KG1 (cell line): ENCODE measurements at regions not wholly inside any gene's neighbourhood (a gene's known extent, or its start where the extent isn't known, plus 50 kb on each side); places are given as distances from the start of the nearest gene placed in this dataset.
"Not testable (repeated sequence)": the region's sequence is repeated elsewhere in the genome, so short reads cannot be mapped to it uniquely, and the experiment has no call there.

Experiments used
- DNase-seq: peaks from one replicate; lab custom pipeline; 2025; lab: John Stamatoyannopoulos, UW

DNA sequence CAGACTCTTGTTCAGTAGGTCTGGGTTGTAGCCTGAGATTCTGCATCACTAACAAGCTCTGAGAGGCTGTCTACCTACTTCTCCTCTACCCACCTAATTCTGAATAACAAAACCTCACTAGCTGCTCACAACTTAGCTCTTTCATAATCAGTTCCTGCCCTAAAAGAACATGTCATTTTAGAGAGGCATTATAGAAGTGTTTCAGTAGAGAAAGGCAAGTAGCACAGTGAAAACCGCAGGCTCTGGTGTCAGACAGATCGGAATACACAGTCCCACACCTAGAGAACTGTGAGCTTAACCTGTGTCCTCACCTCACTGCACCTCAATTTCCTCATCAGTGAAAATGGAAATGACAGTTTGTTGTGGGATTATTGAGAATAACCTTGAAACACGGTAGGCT lies 1337.6 kb upstream of the TENM4 start:
- no peak for DNase-seq

DNA sequence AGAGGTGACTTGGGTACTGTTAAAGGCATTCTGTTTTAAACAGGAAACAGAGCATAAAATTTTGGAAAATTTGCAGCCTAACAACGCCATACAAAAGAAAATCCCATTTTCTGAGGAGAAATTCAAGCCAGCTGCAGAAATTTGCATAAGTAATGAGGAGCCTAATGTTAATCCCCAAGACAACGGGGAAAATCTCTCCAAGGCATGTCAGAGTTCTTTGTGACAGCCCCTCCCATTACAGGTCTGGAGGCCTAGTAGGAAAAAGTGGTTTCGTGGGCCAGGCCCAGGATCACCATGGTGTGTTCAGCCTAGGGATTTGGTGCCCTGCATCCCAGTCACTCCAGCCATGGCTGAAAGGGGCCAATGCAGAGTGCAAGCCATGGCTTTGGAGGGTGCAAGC lies 1333.1 kb upstream of the TENM4 start:
- DNase-seq = no peak

DNA sequence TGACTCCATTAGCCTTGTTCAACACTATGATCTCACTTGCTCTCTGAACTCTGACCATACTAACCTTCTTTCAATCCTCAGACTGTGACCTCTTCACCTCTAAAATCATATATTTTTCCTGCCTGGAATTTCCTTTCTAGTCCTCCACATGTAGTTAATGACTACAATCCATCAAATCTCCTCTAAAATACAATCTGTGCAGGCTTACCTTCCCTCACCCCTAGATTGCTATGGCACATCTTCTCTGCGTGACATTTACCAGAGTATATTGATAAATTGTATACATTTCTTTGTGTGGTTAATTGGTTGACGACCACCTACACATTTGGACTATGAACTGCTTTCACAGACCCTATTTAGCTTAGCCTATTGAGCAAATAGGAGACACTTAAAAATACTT lies 1330.2 kb upstream of the TENM4 start:
- DNase-seq = no peak

DNA sequence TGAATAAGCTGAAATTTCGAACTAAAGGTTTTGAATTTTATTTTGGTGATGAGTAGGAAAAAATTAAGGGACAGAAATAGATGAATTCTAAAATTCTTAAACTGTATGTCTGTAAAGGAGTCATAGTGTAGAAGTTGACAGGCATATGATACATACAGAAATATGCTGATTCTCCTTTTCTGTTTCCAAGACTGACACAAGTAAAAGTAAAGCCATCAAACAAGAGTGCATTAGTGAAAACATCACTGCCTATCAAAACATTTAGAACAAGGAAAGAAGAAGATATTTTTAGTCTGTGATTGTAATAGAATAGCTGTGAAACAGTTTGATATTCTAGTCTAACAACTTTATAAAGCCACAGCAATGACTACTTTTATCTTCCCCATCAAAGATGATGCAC lies 1318.0 kb upstream of the TENM4 start:
- DNase-seq = no peak

DNA sequence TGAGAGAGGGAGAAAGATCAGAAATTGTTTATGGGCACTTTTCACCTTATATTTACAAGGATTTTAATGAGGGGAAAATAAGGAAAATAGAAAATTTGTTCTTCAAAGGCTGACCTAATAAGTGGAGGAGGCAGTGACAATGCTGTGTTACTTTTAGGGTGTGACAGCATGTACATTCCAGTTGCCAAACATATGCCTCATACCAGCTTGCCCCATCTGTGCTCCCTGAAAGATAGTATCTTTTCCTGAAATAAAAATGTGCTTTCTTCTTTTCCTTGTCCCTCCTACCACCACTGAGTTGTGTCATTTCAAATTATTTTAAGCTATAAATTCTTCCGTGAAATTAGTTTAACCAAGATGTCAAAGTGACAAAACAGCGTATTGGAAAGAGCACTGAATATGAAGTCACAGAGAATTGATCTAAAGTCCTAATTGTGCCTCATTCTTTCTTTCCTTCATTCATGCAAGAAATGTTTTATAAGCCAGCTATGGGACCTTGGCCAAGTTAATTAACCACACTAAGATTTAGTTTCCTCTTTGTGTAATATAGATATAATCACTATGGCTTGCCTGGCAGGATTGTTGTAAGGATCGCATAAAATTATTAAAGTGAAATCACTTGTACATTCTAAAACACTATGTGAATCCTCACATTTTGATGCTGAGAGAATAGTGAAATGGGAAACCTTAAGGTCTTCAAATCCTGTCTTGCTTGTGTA lies 1307.5 kb upstream of the TENM4 start:
- DNase-seq = no peak

DNA sequence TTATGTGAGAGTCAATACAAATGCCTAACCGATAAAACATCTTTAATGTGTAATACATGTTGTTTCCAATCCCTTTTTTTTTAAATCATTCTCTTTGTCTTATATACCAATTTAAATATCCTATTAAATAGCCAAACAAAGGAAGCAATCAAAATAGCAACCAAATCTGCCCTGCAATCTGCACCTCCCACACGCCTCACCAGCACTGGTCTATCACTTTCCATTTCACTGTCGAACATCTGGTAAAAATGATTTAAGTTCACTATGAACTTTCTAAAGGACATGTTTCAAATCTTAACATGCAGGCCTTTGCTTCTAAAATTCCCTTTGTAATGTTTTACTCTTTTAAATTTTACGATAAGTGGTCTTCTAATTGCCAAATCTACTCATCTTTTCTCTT lies 1305.5 kb upstream of the TENM4 start:
- DNase-seq = no peak

DNA sequence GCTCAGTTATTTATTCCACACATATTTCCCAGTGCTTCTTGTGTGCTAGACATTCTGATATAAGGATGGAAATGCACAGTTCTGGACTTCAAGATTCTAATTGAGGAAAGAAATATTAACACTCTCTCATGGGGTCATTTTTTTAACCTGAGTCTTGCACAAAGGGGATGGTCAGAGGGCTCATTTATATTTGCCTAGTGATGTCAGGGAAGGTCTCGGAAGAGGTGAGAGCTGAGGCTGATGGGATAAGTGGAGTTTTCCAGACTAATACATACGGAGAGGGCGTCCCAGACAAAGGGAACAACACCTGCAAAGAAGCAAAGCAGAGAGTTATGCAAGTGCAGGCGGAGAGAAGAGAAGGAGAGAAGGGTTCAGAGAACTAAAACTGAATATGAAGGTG lies 1304.6 kb upstream of the TENM4 start:
- DNase-seq = no peak

DNA sequence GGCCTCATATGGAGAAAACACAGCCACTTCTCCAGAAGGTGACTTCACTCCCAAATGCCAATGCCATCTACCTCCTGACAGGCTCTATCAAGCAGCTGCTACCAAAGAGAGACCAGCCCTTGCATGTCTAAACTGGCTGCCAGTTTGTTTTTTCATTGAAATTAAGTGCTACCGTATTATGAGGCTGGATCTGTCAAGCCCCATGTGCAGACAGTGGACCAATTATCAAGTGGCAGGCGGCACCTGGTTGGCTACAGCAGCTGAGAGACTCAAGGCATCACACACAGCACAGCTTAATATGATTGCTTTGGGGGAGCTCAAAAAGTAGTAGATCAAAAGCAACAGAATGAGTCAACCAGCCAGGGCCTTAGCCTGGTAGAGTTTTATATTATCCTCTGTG lies 1293.0 kb upstream of the TENM4 start:
- no peak for DNase-seq

DNA sequence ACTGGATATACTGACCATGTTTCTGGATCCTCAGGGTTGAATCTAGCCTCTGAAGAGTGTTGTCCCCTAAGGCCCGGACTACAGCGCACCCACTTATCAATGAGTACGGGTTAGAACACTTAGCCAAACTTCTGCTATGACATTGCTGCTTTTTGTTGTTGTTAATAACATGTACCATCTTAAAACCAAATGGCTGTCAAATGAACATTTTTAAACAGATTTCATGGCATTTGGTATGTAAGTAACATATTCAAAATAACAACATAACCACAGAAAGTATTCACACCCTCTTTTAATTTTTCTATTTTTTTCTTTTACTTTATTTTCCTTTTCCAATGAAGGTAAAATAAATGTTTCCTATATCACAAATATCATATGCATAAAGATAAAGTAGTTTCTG lies 1292.5 kb upstream of the TENM4 start:
- no peak for DNase-seq

DNA sequence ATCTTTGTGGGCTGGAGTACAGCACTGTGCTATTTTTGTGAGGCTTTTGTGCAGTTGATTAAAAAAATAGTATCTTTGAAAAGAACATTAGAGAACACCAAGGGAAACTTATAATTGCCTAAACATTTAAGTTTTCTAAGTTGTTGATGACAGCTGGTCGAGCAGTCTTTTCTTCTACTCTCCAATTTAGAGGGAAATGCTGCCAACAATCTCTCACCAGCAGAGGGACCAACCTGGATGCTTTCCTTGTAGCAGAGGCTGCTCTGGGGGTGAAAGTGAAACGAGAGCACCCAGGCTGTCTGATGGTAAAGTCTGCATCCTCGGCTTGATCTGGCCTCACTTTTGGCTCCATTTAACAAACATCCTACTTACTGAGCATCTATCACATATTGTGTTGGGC lies 1286.5 kb upstream of the TENM4 start:
- no peak for DNase-seq

DNA sequence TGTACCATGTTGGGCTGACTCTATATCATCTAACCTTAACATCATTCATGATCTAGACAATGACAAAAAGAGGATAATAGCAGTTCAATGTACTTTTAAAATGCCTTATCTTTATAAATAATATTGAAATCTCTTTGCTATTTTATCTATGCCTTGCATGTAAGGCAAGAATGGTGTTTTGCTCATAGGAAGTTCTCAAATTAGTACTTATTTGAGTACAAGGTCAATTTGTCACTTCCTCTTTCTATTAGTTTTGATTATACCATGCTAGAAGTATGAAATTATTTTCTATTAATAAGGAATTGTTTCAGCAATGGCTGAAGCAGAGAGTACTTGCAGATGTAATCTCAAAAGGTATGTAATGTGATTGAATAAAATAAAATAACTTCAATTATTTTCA lies 1285.4 kb upstream of the TENM4 start:
- DNase-seq = no peak

DNA sequence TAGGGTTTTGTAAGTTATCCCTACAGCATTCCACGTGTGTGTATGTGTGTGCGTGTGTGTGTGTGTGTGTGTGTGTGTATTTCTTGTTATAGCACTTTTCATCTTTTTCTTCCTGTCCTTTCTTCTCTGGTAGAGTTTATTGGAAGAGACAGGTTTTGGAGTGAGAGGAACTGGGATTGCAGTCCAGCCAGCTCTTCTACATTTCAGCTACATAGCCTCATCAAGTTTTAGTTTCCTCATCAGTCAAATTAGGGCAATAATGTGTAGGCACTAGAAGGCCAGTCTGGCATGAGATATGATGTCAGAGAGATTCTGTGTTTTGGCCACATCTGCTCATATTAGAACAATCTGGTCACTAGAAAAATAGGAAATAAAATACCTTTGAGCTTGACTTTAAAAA lies 1283.5 kb upstream of the TENM4 start:
- no peak for DNase-seq

DNA sequence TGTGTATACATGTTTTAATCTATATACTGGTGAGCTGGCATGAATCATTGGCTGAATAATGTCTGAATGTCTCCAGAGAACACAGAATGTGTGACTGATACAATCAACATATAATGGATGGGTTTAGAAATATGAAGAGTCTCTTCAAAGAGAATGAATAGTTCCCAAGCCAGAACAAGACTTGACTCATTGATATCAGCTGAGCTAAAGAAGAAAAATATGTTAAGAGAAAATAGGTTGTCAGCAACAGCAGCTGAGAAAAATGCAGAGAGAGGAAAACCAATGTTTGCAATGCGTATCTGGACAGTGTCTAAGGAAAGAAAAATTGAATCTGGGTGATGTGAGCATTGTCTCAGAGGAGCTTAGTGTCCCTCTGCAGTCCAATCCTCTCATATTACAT lies 1281.8 kb upstream of the TENM4 start:
- DNase-seq = no peak

DNA sequence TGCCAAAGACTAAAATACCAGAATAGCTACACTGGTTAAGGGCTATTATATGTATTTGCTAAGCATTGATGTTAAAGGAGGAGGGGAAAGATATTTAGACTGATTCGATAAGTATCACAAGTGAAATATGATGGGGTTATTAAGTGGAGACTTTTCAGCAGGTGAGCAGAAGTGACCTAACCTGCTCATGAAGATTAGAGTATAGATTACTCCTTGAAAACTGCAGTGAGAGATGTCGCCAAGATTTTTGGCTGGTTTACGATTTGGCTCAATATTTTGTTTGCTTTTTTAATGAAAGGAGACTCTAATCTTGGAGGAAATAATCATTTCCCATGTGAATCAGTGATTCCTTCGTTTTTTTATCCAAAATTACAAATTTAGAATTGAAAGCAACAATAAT lies 1279.5 kb upstream of the TENM4 start:
- DNase-seq = no peak

DNA sequence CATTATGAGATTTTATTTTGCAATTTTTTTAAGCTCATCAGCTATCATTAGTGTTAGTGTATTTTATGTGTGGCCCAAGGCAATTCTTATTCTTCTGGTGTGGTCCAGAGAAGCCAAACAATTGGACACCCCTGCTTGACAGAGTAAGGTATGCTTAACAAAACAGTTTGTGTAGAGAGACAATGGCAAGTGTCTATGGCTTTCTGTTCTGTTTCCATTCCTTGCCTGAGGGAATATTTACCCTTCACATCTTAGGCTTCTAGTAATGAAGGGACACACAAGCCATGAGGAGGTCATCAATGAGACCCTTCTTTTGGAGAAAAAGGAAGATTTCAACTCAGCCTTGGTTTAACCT lies 1278.4 kb upstream of the TENM4 start:
- DNase-seq = no peak

DNA sequence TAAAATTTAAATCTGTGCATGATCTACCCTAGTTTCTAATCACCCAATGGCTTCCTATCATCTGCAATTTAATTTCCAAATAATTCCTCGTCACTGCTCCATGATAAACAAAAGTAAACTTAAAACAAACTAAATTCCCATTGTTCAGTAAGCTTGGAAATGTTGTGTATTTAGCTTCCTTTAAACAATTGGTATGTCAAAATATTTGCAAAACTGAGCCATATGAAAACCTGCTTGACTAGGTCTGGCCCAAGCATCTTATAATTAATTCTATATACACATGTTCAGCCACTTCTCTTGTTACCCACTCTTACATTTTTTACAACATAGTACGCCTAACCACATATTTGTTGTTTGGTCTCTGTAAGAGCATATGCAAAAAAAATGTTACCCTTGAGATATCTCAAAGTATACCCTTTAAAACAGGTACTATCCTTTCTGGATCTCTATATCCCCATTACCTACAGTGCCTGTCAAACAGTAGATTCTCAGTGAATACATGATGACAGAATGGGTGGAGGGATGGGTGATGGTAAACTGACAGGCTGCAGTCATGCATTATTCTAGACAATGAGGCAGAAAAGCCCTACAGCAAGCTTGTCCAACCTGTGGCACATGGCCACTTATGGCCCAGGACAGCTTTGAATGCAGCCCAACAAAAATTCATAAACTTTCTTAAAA lies 1277.9 kb upstream of the TENM4 start:
- no peak for DNase-seq

DNA sequence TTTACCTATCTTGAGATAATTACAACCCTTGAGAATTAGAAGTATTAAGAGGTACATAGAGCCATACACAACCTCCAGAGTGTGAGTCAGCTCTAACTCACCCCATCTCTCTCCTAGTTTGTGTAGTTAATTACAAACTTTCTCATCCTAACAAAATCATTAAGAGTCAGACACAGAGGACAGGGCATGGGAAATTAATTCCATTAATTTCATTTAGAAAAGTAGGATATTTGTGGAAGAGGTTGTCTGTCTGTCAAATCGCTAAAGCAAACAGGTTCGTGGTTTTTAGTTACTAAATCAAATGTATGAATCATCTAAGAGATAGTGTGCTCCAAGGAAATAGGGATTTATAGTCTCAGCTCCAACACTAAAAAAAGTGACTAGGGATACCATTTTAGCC lies 1261.4 kb upstream of the TENM4 start:
- no peak for DNase-seq

DNA sequence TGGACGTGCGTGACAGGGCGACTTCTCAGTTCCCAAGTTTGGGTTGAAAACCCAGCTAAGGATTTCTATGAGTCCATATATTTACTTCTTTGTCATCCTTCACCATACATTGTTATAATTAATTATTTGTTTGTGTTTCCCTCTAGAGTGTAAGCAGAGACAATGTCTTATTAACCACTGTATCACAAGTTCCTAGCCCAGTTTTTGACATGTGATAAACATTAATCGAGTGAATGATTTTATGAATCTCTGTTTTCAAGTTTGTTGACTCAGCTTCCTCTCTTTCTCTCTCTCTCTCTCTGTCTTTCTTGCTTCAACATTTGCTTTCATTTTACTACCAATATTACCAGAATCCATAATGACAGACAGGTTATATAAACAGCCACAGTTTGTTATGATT lies 1259.6 kb upstream of the TENM4 start:
- DNase-seq = no peak

DNA sequence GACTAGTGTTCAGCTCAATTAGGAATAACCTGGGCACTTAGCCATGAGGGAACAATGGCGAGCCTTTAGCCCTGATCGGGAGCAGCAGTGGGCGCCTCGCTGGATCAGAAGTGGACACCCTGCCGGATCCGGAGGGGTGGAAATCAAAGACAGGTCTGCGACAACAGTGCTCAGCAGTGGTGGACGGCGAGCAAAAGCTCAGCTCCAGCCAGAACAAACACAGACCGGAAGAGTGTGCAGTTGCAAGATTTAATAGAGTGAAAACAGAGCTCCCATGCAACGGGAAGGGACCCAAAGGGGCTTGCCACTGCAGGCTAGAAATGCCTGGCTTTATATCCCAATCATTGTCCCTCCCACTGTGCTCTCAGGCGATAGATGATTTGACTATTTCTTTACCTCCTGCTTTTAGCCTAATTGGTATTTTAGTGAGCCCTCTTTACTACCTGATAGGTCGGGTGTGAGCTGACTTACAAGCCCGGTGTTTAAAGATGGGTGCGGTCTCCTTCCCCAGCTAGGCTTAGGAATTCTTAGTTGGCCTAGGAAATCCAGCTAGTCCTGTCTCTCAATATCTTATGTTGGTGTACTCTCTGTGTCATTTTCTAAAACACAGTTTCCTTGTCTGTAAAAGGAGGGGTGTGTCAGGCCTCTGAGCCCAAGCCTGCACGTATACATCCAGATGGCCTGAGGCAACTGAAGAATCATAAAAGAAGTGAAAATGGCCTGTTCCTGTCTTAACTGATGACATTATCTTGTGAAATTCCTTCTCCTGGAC lies 1258.8 kb upstream of the TENM4 start:
- DNase-seq = not testable (repeated sequence)

DNA sequence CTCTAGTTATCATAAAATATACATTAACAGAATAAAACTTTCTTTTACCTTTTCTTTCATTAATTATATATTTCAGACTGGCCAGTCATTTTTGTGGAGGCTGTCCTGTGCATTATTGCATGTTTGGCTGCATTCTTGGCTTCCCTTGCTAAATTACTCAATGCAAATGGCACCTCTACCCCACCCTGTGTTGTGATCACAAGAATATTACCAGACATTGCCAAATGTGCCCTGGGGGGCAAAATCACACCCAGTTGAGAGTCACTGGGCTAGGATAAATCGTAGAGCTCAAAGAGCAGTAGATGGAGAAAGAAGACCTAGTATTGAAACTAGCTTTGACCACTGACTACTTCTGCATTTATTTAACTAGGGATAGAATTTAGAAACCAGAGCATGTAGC lies 1257.8 kb upstream of the TENM4 start:
- DNase-seq = no peak

DNA sequence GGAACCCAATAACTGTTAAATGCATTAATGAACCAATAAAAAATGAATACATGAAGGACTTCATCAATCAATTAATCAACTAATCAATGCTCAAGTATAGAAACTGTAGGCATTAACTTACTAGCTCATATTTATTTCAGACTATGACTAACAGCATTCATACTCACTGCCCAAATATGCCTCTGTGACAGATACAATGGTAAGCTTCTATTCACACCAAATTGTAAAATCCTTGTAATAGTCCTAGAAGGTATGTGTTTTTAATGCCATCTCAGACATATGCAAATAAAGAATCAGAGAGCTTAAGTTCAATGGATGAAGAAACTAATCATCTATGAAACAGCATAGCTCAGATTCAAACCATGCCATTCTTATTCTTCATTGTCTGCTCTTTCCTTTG lies 1253.6 kb upstream of the TENM4 start:
- DNase-seq = no peak

DNA sequence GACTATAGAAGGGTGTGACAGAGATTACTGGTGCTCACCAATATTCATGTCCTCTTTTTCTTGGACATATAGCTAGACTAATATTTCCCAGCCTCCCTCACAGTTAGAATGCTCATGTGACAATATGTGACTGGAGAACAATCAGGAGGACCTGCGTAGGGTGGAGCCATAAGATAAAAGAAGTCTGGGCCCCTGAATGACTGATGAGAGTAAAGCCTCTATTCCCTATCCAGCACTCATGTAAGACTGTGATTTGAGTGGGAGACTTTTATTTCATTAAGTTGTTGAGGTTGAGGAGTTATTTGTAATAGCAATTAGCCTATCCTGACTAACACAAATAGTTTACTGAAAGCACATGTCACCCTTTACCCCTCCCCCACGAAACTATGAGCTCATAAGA lies 1247.1 kb upstream of the TENM4 start:
- DNase-seq = no peak

DNA sequence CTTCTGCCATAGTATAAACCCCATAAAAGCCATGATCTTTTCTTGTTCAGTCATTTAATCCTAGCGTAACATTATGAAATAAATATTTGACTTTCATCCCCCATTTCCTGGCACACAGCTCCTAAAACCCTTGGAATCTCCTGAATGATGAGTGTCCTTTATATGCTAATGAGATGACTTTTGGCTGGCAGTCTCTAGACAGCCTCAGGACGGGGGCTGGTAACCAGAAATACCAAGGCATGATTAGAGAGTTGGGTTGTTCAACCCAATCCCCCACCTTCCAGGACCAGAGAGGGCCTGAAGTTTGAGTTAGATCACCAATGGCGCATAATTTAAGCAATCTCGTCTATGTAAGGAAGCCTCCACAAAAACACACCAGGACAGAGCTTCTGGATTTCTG lies 1246.1 kb upstream of the TENM4 start:
- no peak for DNase-seq

DNA sequence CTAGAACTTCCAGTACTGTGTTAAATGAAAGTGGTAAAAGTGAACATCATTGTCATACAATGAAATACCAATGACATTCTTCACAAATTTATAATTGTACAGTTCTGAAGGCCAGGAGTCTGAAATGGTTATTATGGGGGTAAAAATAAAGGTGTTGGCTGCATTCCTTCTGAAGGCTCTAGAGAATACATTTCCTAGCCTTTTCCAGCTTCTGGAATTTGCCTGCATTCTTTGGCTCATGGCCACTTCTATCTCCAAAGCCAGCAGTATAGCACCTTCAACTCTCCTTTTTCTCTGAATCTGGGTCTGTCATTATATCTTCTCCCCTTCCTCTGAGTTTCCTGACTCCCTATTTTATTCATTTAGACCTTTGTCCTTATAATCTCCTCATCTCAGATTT lies 1232.7 kb upstream of the TENM4 start:
- no peak for DNase-seq
